ENCODE measurements at regions not wholly inside any gene's neighbourhood (a gene's known extent, or its start where the extent isn't known, plus 50 kb on each side); places are given as distances from the start of the nearest gene placed in this dataset.

- TF ChIP-seq CTCF (conservative IDR thresholded peaks at IDR 0.05) (no peak), EZH2 (IDR thresholded peaks at IDR 0.05; ENCODE audit: low read depth) (no peak)
These were observed 102.3 kb downstream of the ADRA2C start for GRCh38 chr4:3868211-3869173.

Measured in PC-9 (cell line).